ENCODE measurements at regions not wholly inside any gene's neighbourhood (a gene's known extent, or its start where the extent isn't known, plus 50 kb on each side); places are given as distances from the start of the nearest gene placed in this dataset.

DNA sequence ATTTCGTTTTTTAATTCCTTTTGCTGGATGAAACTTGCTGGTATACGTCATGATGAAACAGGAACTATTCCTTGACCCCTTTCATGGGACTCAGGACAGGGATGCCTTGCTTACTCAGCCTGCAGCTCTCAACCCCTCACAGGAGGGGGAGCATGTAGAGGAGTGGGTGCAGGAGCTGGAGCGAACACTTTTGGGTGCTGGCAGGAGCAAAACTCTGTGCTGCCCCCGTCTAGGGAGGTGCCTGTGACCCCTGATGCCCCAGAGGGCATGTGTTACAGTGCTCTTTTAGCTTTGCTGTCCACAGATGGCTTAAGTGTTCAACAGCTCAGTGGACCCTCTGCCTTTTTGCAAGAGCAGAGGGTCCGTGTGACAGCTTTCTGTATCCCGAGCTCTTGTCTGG is 56.8 kb upstream of the TEX13C start:
- Histone ChIP-seq H3K4me3 (ENCODE audit: control extremely low read depth in 1 of 5, extremely low read depth in 1 of 5, insufficient read depth in 1 of 5, low read depth in 2 of 5, low read length in 4 of 5) (no peak overlapping the region), H3K4me1 (ENCODE audit: control insufficient read depth in 2 of 2, insufficient read depth in 2 of 2, low read length in 2 of 2) (no peaks in the 10 kb centered on the region), H3K4me2 (replicated peaks; ENCODE audit: low read depth, low read length, poor library complexity, severe bottlenecking) (no peak overlapping the region), H3K9ac (ENCODE audit: low read length) (no peak overlapping the region), H3K36me3 (replicated peaks in 1 of 2; ENCODE audit: control extremely low read depth in 1 of 2, control insufficient read depth in 1 of 2, extremely low read depth in 1 of 2, insufficient read depth in 2 of 2, low read length in 1 of 2) (no peaks in the 10 kb centered on the region), H3K9me3 (ENCODE audit: control extremely low read depth in 1 of 3, control insufficient read depth in 2 of 3, insufficient read depth in 1 of 3, low read length in 2 of 3) (peaks cover 0 to 8% (median 3%) of the 10 kb centered on the region in 3 donors), H2AFZ (ENCODE audit: insufficient read depth, low read depth, low read length, poor library complexity, severe bottlenecking) (no peak overlapping the region), H4K20me1 (ENCODE audit: control insufficient read depth, insufficient read depth, low read length, poor library complexity, severe bottlenecking) (no peaks in the 10 kb centered on the region), H3K27ac (ENCODE audit: low read length in 2 of 2) (no peak overlapping the region), H3K79me2 (ENCODE audit: control insufficient read depth, insufficient read depth, low read length) (no peaks in the 10 kb centered on the region), H3K27me3 (replicated peaks in 1 of 4; ENCODE audit: control extremely low read depth in 1 of 4, control insufficient read depth in 3 of 4, insufficient read depth in 4 of 4, low read length in 3 of 4) (no peaks in the 10 kb centered on the region)
- H3K27me3 Mint-ChIP-seq = no peaks in the 10 kb centered on the region
- no peak overlapping the region for H3K4me3 Mint-ChIP-seq
- ChIA-PET POLR2A (no interaction called here), CTCF (no interaction called here)
- intact Hi-C loops (cut with micrococcal nuclease) = no loop called here
- no peaks in the 10 kb centered on the region for H3K4me1 Mint-ChIP-seq
- no peak overlapping the region for H3K27ac Mint-ChIP-seq
- DNase-seq = no peak
- H3K9me3 Mint-ChIP-seq (ENCODE audit: insufficient read depth) = no peaks in the 10 kb centered on the region
- TF ChIP-seq EZH2 (IDR thresholded peaks at IDR 0.05; ENCODE audit: borderline replicate concordance, insufficient read depth, low read depth, low read length, poor library complexity, severe bottlenecking) = no peak
- no peak for TF ChIP-seq CTCF (IDR thresholded peaks at IDR 0.05)
- no peak for ATAC-seq (ENCODE audit: low read depth)
- WGBS (ENCODE audit: insufficient coverage) = 83% methylated on average over 2 of the region's 6 CpGs

DNA sequence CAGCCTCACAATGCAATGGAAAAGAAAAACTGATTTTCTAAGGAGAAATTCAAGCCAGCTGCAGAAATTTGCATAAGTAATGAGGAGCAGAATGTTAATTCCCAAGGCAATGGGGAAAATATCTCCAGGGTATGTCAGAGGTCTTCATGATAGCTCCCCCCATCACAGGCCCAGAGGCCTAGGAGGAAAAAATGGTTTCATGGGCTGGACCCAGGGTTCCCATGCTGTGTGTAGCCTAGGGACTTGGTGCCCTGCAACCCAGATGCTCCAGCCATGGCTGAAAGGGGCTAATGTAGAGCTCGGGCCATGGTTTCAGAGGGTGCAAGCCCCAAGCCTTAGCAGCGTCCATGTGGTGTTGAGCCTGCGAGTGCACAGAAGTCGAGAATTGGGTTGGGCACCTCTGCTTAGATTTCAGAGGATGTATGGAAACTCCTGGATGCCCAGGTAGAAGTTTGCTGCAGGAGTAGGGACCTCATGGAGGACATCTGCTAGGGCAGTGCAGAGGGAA is 53.5 kb upstream of the TEX13C start:
- Histone ChIP-seq H3K36me3 (replicated peaks in 1 of 2; ENCODE audit: control extremely low read depth in 1 of 2, control insufficient read depth in 1 of 2, extremely low read depth in 1 of 2, insufficient read depth in 2 of 2, low read length in 1 of 2) (no peaks in the 10 kb centered on the region), H3K27me3 (replicated peaks in 1 of 4; ENCODE audit: control extremely low read depth in 1 of 4, control insufficient read depth in 3 of 4, insufficient read depth in 4 of 4, low read length in 3 of 4) (no peaks in the 10 kb centered on the region), H3K9ac (ENCODE audit: low read length) (no peak overlapping the region), H3K9me3 (ENCODE audit: control extremely low read depth in 1 of 3, control insufficient read depth in 2 of 3, insufficient read depth in 1 of 3, low read length in 2 of 3) (peaks cover 0 to 8% (median 3%) of the 10 kb centered on the region in 3 donors), H3K4me3 (ENCODE audit: control extremely low read depth in 1 of 5, extremely low read depth in 1 of 5, insufficient read depth in 1 of 5, low read depth in 2 of 5, low read length in 4 of 5) (no peak overlapping the region), H4K20me1 (ENCODE audit: control insufficient read depth, insufficient read depth, low read length, poor library complexity, severe bottlenecking) (no peaks in the 10 kb centered on the region), H2AFZ (ENCODE audit: insufficient read depth, low read depth, low read length, poor library complexity, severe bottlenecking) (no peak overlapping the region), H3K4me1 (ENCODE audit: control insufficient read depth in 2 of 2, insufficient read depth in 2 of 2, low read length in 2 of 2) (no peaks in the 10 kb centered on the region), H3K79me2 (ENCODE audit: control insufficient read depth, insufficient read depth, low read length) (no peaks in the 10 kb centered on the region), H3K27ac (ENCODE audit: low read length in 2 of 2) (no peak overlapping the region), H3K4me2 (replicated peaks; ENCODE audit: low read depth, low read length, poor library complexity, severe bottlenecking) (no peak overlapping the region)
- Mint-ChIP-seq H3K27me3 (no peaks in the 10 kb centered on the region), H3K4me1 (no peaks in the 10 kb centered on the region), H3K9me3 (ENCODE audit: insufficient read depth) (no peaks in the 10 kb centered on the region), H3K4me3 (no peak overlapping the region), H3K27ac (no peak overlapping the region)
- DNase-seq (no peak), ATAC-seq (ENCODE audit: low read depth) (no peak)
- no peak for TF ChIP-seq EZH2 (IDR thresholded peaks at IDR 0.05; ENCODE audit: borderline replicate concordance, insufficient read depth, low read depth, low read length, poor library complexity, severe bottlenecking)
- no peak for TF ChIP-seq CTCF (IDR thresholded peaks at IDR 0.05)
- WGBS (ENCODE audit: insufficient coverage) = 92% methylated on average over 3 of the region's 4 CpGs
- CTCF ChIA-PET = no interaction called here
- POLR2A ChIA-PET = no interaction called here
- intact Hi-C loops (cut with micrococcal nuclease) = no loop called here
